ENCODE measurements at regions not wholly inside any gene's neighbourhood (a gene's known extent, or its start where the extent isn't known, plus 50 kb on each side); places are given as distances from the start of the nearest gene placed in this dataset.

DNA sequence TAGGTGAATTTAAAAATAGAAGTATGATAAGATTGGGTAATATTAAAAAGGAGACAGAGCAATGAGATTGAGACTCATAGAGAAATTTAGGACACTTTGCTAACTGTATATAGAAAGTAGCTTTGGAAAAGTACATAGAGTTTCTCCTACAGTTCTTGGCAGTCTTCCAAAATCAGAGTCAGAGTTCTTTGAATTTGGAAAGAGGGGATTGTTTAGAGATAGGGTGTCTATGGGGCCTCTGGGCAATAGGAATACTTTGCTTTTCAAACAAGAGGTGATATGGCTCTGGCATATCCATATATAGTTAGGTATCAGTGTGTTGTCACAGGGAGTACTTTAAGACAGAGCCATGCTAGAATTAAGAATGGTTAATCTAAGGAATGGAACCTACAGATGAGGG, 477.1 kb upstream of the KCNMB2 start:
- Histone ChIP-seq H3K9me3 (replicated peaks; ENCODE audit: control insufficient read depth, insufficient read depth, low read length) (no peaks in the 10 kb centered on the region), H3K27ac (ENCODE audit: insufficient read depth, low read depth, low read length) (no peak overlapping the region), H3K27me3 (ENCODE audit: control insufficient read depth in 2 of 2, insufficient read depth in 2 of 2, low read length in 2 of 2) (no peaks in the 10 kb centered on the region), H4K20me1 (replicated peaks; ENCODE audit: control insufficient read depth, extremely low read depth, insufficient read depth, low read length) (no peaks in the 10 kb centered on the region), H3K4me2 (ENCODE audit: insufficient read depth, low read length) (no peak overlapping the region), H3K79me2 (ENCODE audit: control insufficient read depth, insufficient read depth, low read length) (no peaks in the 10 kb centered on the region), H3K9me1 (replicated peaks; ENCODE audit: control insufficient read depth, extremely low read depth, insufficient read depth, low read length) (no peaks in the 10 kb centered on the region), H3K9ac (replicated peaks; ENCODE audit: extremely low read depth, insufficient read depth, low read length) (no peak overlapping the region), H3K36me3 (ENCODE audit: control insufficient read depth in 2 of 2, extremely low read depth in 1 of 2, insufficient read depth in 2 of 2, low read length in 2 of 2) (no peaks in the 10 kb centered on the region), H3K4me3 (replicated peaks in 1 of 3; ENCODE audit: insufficient read depth in 1 of 3, low read depth in 1 of 3, low read length in 3 of 3) (no peak overlapping the region), H3K4me1 (ENCODE audit: control insufficient read depth, extremely low read depth, insufficient read depth, low read length) (peaks cover 8% of the 10 kb centered on the region), H2AFZ (ENCODE audit: low read depth, low read length) (no peak overlapping the region)
- dilution Hi-C loops (cut with MboI; ENCODE audit: extremely low pct_ligation_motif_present, low sequenced_read_pairs) (no loop called here), intact Hi-C loops (cut with micrococcal nuclease) (no loop called here)
- POLR2A ChIA-PET, result no interaction called here
- BruUV-seq (replicated peaks), result no TSS peak
- FAIRE-seq (no peak), DNase-seq (ENCODE audit: low read depth, low spot score) (no peak)
- CTCF ChIA-PET, result interaction anchor here (0.6 to 1.2 kb wide), 2 partner anchors 21 to 829 kb away, joined by 3 to 6 read pairs; no protein-coding TSS in a partner anchor
- TF ChIP-seq, protein P1, sequence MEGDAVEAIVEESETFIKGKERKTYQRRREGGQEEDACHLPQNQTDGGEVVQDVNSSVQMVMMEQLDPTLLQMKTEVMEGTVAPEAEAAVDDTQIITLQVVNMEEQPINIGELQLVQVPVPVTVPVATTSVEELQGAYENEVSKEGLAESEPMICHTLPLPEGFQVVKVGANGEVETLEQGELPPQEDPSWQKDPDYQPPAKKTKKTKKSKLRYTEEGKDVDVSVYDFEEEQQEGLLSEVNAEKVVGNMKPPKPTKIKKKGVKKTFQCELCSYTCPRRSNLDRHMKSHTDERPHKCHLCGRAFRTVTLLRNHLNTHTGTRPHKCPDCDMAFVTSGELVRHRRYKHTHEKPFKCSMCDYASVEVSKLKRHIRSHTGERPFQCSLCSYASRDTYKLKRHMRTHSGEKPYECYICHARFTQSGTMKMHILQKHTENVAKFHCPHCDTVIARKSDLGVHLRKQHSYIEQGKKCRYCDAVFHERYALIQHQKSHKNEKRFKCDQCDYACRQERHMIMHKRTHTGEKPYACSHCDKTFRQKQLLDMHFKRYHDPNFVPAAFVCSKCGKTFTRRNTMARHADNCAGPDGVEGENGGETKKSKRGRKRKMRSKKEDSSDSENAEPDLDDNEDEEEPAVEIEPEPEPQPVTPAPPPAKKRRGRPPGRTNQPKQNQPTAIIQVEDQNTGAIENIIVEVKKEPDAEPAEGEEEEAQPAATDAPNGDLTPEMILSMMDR (IDR thresholded peaks at IDR 0.05; ENCODE audit: extremely low read depth in 1 of 2, insufficient read depth in 1 of 2, low read depth in 1 of 2, low read length in 2 of 2), result no peak
- TF ChIP-seq POLR2A (IDR thresholded peaks at IDR 0.05; ENCODE audit: low read depth, low read length) (no peak), EZH2 (IDR thresholded peaks at IDR 0.05; ENCODE audit: borderline replicate concordance, low read depth, low read length, severe bottlenecking) (no peak), GATA2 (IDR thresholded peaks at IDR 0.05; ENCODE audit: insufficient read depth, insufficient read length, low read depth, low read length) (no peak), POLR2AphosphoS5 (IDR thresholded peaks at IDR 0.05; ENCODE audit: insufficient read depth, low read depth, low read length) (no peak), JUN (IDR thresholded peaks at IDR 0.05; ENCODE audit: borderline replicate concordance, insufficient read depth, insufficient read length, low read depth) (no peak), MYC (IDR thresholded peaks at IDR 0.05; ENCODE audit: low read depth, low read length) (no peak), FOS (IDR thresholded peaks at IDR 0.05; ENCODE audit: borderline replicate concordance, insufficient read depth, low read length) (no peak)
- TF ChIP-seq, protein P2, sequence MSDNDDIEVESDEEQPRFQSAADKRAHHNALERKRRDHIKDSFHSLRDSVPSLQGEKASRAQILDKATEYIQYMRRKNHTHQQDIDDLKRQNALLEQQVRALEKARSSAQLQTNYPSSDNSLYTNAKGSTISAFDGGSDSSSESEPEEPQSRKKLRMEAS (IDR thresholded peaks at IDR 0.05; ENCODE audit: insufficient read depth, insufficient read length), result no peak
